Hepatocyte (in vitro differentiated cells): ENCODE measurements at regions not wholly inside any gene's neighbourhood (a gene's known extent, or its start where the extent isn't known, plus 50 kb on each side); places are given as distances from the start of the nearest gene placed in this dataset.

ENCODE experiments used
- DNase-seq: peaks from one replicate; pipeline ENCODE4 v3.0.0-alpha.2; 2016; ENCODE audit warnings: low spot score
- H2AFZ ChIP-seq: fragments of 200-600 bp; sonication (generic); 2 replicates; pipeline ENCODE4 v1.6.0; 2016; ENCODE audit warnings: antibody characterized with exemption, mild to moderate bottlenecking
- H3K27ac ChIP-seq: fragments of 200-600 bp; sonication (generic); 2 replicates; pipeline ENCODE4 v1.5.1; 2016; ENCODE audit warnings: mild to moderate bottlenecking
- H3K27me3 ChIP-seq: fragments of 200-600 bp; sonication (generic); 2 replicates; pipeline ENCODE4 v1.6.1; 2016
- H3K36me3 ChIP-seq: fragments of 200-600 bp; sonication (generic); replicated peaks from 2 replicates; pipeline ENCODE4 v1.5.1; 2016; ENCODE audit warnings: low read depth; ENCODE audit not compliant: insufficient read depth
- H3K4me1 ChIP-seq: fragments of 200-600 bp; sonication (generic); 2 replicates; pipeline ENCODE4 v1.5.1; 2016; ENCODE audit warnings: mild to moderate bottlenecking, moderate library complexity; ENCODE audit not compliant: insufficient read depth
- H3K4me2 ChIP-seq: fragments of 200-600 bp; sonication (generic); 2 replicates; pipeline ENCODE4 v1.6.0; 2016
- H3K4me3 ChIP-seq: fragments of 200-600 bp; sonication (generic); 2 replicates; pipeline ENCODE4 v1.5.1; 2016; ENCODE audit warnings: mild to moderate bottlenecking
- H3K79me2 ChIP-seq: fragments of 200-600 bp; sonication (generic); 2 replicates; pipeline ENCODE4 v1.6.0; 2017; ENCODE audit warnings: mild to moderate bottlenecking
- H3K9me2 ChIP-seq: fragments of 200-600 bp; sonication (generic); replicated peaks from 2 replicates; pipeline ENCODE4 v1.6.0; 2017; ENCODE audit warnings: mild to moderate bottlenecking; ENCODE audit not compliant: insufficient read depth
- H3K9me3 ChIP-seq: fragments of 200-600 bp; sonication (generic); 2 replicates; pipeline ENCODE4 v1.5.1; 2016; ENCODE audit warnings: low read depth, mild to moderate bottlenecking
- H4K20me1 ChIP-seq: fragments of 200-600 bp; sonication (generic); 2 replicates; pipeline ENCODE4 v1.6.0; 2016; ENCODE audit warnings: mild to moderate bottlenecking; ENCODE audit not compliant: insufficient read depth, poor library complexity, severe bottlenecking
- CTCF ChIP-seq: fragments of 200-600 bp; sonication (generic); IDR thresholded peaks from 2 replicates; pipeline ENCODE4 v1.5.1; 2016; ENCODE audit warnings: antibody characterized with exemption, mild to moderate bottlenecking; ENCODE audit not compliant: poor library complexity
- EZH2 ChIP-seq: fragments of 200-600 bp; sonication (generic); IDR thresholded peaks from 2 replicates; pipeline ENCODE4 v1.6.1; 2016; ENCODE audit warnings: antibody characterized with exemption, mild to moderate bottlenecking, borderline replicate concordance
- EZH2phosphoT487 ChIP-seq: fragments of 200-600 bp; sonication (generic); IDR thresholded peaks from one replicate; pipeline ENCODE4 v1.6.1; 2018; ENCODE audit warnings: antibody characterized with exemption, mild to moderate bottlenecking, low read depth, moderate library complexity; ENCODE audit not compliant: unreplicated experiment, severe bottlenecking
- WGBS: methylation state at CpG from one replicate; pipeline ENCODE4 v1.1.6; 2016; ENCODE audit warnings: low lambda C conversion rate; ENCODE audit errors: missing lambda C conversion rate; 5-methylcytosine and 5-hydroxymethylcytosine counted together

GRCh38 chr4:1572964-1573720 is 111.0 kb downstream of the FAM53A start:
- no peak overlapping the region for H2AFZ ChIP-seq
- H3K36me3 ChIP-seq = no peaks in the 10 kb centered on the region
- H3K27me3 ChIP-seq = peaks cover 10% of the 10 kb centered on the region
- no peak for TF ChIP-seq EZH2
- TF ChIP-seq CTCF = no peak
- no peak for TF ChIP-seq EZH2phosphoT487
- DNase-seq = no peak
- no peaks in the 10 kb centered on the region for H4K20me1 ChIP-seq
- WGBS = 82% methylated on average over 2 of the region's 2 CpGs
- no peak overlapping the region for H3K4me3 ChIP-seq
- no peaks in the 10 kb centered on the region for H3K79me2 ChIP-seq
- no peaks in the 10 kb centered on the region for H3K9me3 ChIP-seq
- H3K4me1 ChIP-seq = no peaks in the 10 kb centered on the region
- H3K4me2 ChIP-seq = no peak overlapping the region
- no peaks in the 10 kb centered on the region for H3K9me2 ChIP-seq
- H3K27ac ChIP-seq = no peak overlapping the region

GRCh38 chr4:1572521-1572920 is 111.6 kb downstream of the FAM53A start:
- Histone ChIP-seq H2AFZ (no peak overlapping the region), H3K9me3 (no peaks in the 10 kb centered on the region), H3K4me1 (no peaks in the 10 kb centered on the region), H3K27ac (no peak overlapping the region), H3K4me3 (no peak overlapping the region), H3K36me3 (no peaks in the 10 kb centered on the region), H3K4me2 (no peak overlapping the region), H3K9me2 (no peaks in the 10 kb centered on the region), H4K20me1 (no peaks in the 10 kb centered on the region), H3K27me3 (peaks cover 6% of the 10 kb centered on the region), H3K79me2 (no peaks in the 10 kb centered on the region)
- WGBS = 55% methylated on average over 6 of the region's 9 CpGs
- TF ChIP-seq EZH2phosphoT487 = no peak
- TF ChIP-seq CTCF = no peak
- TF ChIP-seq EZH2 = no peak
- DNase-seq = no peak

- no peak for TF ChIP-seq CTCF
- H3K4me1 ChIP-seq = no peaks in the 10 kb centered on the region
- H3K4me3 ChIP-seq = no peak overlapping the region
- H3K36me3 ChIP-seq = no peaks in the 10 kb centered on the region
- no peak for DNase-seq
- no peak overlapping the region for H3K4me2 ChIP-seq
- no peaks in the 10 kb centered on the region for H3K79me2 ChIP-seq
- no peak overlapping the region for H3K27ac ChIP-seq
- WGBS = 33% methylated on average over 10 of the region's 10 CpGs
- no peak overlapping the region for H2AFZ ChIP-seq
- no peaks in the 10 kb centered on the region for H4K20me1 ChIP-seq
- H3K9me2 ChIP-seq = no peaks in the 10 kb centered on the region
- no peaks in the 10 kb centered on the region for H3K9me3 ChIP-seq
- H3K27me3 ChIP-seq = peaks cover under 1% of the 10 kb centered on the region
These were observed 112.1 kb downstream of the FAM53A start for GRCh38 chr4:1572010-1572385.
